ENCODE measurements at regions not wholly inside any gene's neighbourhood (a gene's known extent, or its start where the extent isn't known, plus 50 kb on each side); places are given as distances from the start of the nearest gene placed in this dataset.

GRCh38 chr2:107697385-107697784 lies 129.3 kb upstream of the RGPD4 start:
- Histone ChIP-seq H3K4me2 (replicated peaks; ENCODE audit: extremely low read depth, low read length, poor library complexity, severe bottlenecking) (no peak overlapping the region), H4K20me1 (ENCODE audit: insufficient read depth, low read length) (no peaks in the 10 kb centered on the region), H3K36me3 (replicated peaks in 1 of 2; ENCODE audit: control insufficient read depth in 1 of 2, insufficient read depth in 2 of 2, low read length in 2 of 2) (no peaks in the 10 kb centered on the region), H3K4me1 (ENCODE audit: control insufficient read depth in 1 of 2, insufficient read depth in 2 of 2, low read length in 2 of 2) (no peaks in the 10 kb centered on the region), H2AFZ (ENCODE audit: insufficient read depth, low read depth, low read length, poor library complexity, severe bottlenecking) (no peak overlapping the region), H3K27ac (ENCODE audit: low read depth in 1 of 2, low read length in 2 of 2) (no peak overlapping the region), H3K4me3 (replicated peaks in 1 of 3; ENCODE audit: low read depth in 2 of 3, low read length in 3 of 3) (no peak overlapping the region), H3K27me3 (ENCODE audit: control insufficient read depth in 2 of 2, insufficient read depth in 2 of 2, low read length in 2 of 2) (no peaks in the 10 kb centered on the region), H3K9me3 (replicated peaks in 1 of 2; ENCODE audit: control insufficient read depth in 1 of 2, insufficient read depth in 1 of 2, low read length in 2 of 2) (no peaks in the 10 kb centered on the region), H3K9ac (ENCODE audit: insufficient read depth, low read length, poor library complexity, severe bottlenecking) (no peak overlapping the region), H3K79me2 (ENCODE audit: insufficient read depth, low read length) (no peaks in the 10 kb centered on the region)
- H3K27me3 Mint-ChIP-seq (ENCODE audit: low read depth in 3 of 3): peaks cover 0 to 1% (median 0%) of the 10 kb centered on the region in 3 donors
- TF ChIP-seq CTCF (IDR thresholded peaks at IDR 0.05): no peak
- H3K36me3 Mint-ChIP-seq: no peaks in the 10 kb centered on the region
- no peak overlapping the region for H3K27ac Mint-ChIP-seq
- H3K4me1 Mint-ChIP-seq: no peaks in the 10 kb centered on the region
- H3K9me3 Mint-ChIP-seq: peaks cover 0 to 4% (median 0%) of the 10 kb centered on the region in 7 donors
- no peak overlapping the region for H3K4me3 Mint-ChIP-seq
- intact Hi-C loops (cut with micrococcal nuclease): no loop called here
- no peak for DNase-seq

GRCh38 chr2:107698861-107699260 lies 127.8 kb upstream of the RGPD4 start:
- Histone ChIP-seq H3K4me3 (replicated peaks in 1 of 3; ENCODE audit: low read depth in 2 of 3, low read length in 3 of 3) (no peak overlapping the region), H4K20me1 (ENCODE audit: insufficient read depth, low read length) (no peaks in the 10 kb centered on the region), H3K9me3 (replicated peaks in 1 of 2; ENCODE audit: control insufficient read depth in 1 of 2, insufficient read depth in 1 of 2, low read length in 2 of 2) (no peaks in the 10 kb centered on the region), H3K27ac (ENCODE audit: low read depth in 1 of 2, low read length in 2 of 2) (no peak overlapping the region), H3K9ac (ENCODE audit: insufficient read depth, low read length, poor library complexity, severe bottlenecking) (no peak overlapping the region), H3K36me3 (replicated peaks in 1 of 2; ENCODE audit: control insufficient read depth in 1 of 2, insufficient read depth in 2 of 2, low read length in 2 of 2) (no peaks in the 10 kb centered on the region), H3K4me2 (replicated peaks; ENCODE audit: extremely low read depth, low read length, poor library complexity, severe bottlenecking) (no peak overlapping the region), H3K27me3 (ENCODE audit: control insufficient read depth in 2 of 2, insufficient read depth in 2 of 2, low read length in 2 of 2) (no peaks in the 10 kb centered on the region), H3K4me1 (ENCODE audit: control insufficient read depth in 1 of 2, insufficient read depth in 2 of 2, low read length in 2 of 2) (no peaks in the 10 kb centered on the region), H2AFZ (ENCODE audit: insufficient read depth, low read depth, low read length, poor library complexity, severe bottlenecking) (no peak overlapping the region), H3K79me2 (ENCODE audit: insufficient read depth, low read length) (no peaks in the 10 kb centered on the region)
- H3K9me3 Mint-ChIP-seq: peaks cover 0 to 4% (median 0%) of the 10 kb centered on the region in 7 donors
- no peaks in the 10 kb centered on the region for H3K4me1 Mint-ChIP-seq
- H3K4me3 Mint-ChIP-seq: no peak overlapping the region
- H3K36me3 Mint-ChIP-seq: no peaks in the 10 kb centered on the region
- intact Hi-C loops (cut with micrococcal nuclease): no loop called here
- WGBS (ENCODE audit: insufficient coverage): no CpG with 5 or more reads among the region's 3 CpGs
- peaks cover 0 to 1% (median 0%) of the 10 kb centered on the region in 3 donors for H3K27me3 Mint-ChIP-seq (ENCODE audit: low read depth in 3 of 3)
- no peak overlapping the region for H3K27ac Mint-ChIP-seq
- no peak for DNase-seq
- no peak for TF ChIP-seq CTCF (IDR thresholded peaks at IDR 0.05)

Measured in CD14-positive monocyte (primary cell).